LNCAP (cell line): ENCODE measurements at regions not wholly inside any gene's neighbourhood (a gene's known extent, or its start where the extent isn't known, plus 50 kb on each side); places are given as distances from the start of the nearest gene placed in this dataset.

Experiments
- TF ChIP-seq, protein P1 (sequence below): fragments of 450-650 bp; IDR thresholded peaks from 2 replicates; pipeline ENCODE4 v1.5.1; 2017; ENCODE audit warnings: mild to moderate bottlenecking

DNA sequence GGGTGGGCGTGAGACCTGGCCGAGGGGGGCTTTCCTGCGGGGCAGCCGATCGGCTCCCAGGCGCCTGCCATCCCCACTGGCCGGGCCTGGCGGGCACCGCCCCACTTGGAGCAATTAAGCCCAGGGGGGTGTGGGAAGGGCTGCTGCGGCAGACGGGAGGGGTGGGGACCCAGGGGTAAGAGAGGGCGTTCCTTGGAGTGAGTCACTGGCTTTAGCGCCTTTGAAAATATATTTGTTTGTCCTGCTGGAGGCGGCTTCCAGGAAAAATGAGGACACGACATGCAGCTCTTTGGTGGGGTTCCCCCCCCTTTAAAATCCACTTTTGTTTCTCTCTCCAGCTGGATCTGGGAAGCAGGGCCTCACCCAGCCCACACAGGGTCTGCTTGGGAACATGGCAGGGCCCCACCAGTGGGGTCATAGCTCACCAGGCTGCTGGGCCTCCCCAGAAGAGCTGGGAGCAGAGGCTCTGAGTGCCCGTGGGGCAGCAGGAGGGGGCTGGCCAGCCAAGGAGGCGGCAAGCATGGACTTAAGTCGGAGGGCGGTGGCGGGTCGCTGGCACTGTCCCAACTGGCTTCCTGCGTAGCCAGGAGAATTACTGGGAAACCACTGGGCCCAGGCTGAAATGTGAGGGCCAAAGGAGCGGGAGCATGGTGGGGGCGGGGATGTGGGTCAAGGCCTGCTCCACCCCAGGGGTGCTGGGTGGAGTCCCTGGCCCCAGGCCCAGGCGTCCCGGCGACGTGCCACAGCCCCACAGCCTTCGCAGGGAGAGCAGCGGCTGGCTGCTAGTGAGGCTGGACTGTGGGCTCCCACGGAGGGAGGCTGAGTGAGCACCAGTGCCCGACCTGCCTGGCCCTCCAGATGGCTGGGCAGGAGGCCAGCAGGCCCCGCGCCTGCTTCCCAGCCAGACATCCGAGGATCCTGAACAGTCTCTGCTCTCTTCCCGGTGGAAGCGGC lies 128.0 kb downstream of the RFLNA start:
- TF ChIP-seq, protein P1, sequence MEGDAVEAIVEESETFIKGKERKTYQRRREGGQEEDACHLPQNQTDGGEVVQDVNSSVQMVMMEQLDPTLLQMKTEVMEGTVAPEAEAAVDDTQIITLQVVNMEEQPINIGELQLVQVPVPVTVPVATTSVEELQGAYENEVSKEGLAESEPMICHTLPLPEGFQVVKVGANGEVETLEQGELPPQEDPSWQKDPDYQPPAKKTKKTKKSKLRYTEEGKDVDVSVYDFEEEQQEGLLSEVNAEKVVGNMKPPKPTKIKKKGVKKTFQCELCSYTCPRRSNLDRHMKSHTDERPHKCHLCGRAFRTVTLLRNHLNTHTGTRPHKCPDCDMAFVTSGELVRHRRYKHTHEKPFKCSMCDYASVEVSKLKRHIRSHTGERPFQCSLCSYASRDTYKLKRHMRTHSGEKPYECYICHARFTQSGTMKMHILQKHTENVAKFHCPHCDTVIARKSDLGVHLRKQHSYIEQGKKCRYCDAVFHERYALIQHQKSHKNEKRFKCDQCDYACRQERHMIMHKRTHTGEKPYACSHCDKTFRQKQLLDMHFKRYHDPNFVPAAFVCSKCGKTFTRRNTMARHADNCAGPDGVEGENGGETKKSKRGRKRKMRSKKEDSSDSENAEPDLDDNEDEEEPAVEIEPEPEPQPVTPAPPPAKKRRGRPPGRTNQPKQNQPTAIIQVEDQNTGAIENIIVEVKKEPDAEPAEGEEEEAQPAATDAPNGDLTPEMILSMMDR: no peak

DNA sequence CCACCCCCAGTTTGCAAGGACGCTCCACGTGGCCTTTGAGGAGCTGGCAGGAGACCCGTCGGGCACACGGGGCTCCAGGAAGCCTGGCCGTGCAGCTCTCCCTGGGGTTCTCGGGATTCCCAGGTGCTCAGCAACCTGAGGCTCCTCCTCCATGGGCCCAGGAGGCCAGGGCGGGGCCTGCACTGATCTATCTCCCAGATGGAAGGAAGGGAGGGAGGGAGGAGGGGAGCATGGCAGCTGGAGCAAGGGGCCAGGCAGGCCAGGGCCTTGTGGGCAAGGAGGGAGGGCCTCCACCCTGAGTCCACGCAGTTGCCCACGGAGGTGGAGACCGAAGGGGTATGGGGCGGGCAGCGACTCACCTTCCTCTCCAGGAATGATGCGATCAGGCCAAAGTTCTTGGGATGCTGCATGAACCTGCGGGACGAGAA lies 127.3 kb downstream of the RFLNA start:
- TF ChIP-seq, protein P1: no peak

DNA sequence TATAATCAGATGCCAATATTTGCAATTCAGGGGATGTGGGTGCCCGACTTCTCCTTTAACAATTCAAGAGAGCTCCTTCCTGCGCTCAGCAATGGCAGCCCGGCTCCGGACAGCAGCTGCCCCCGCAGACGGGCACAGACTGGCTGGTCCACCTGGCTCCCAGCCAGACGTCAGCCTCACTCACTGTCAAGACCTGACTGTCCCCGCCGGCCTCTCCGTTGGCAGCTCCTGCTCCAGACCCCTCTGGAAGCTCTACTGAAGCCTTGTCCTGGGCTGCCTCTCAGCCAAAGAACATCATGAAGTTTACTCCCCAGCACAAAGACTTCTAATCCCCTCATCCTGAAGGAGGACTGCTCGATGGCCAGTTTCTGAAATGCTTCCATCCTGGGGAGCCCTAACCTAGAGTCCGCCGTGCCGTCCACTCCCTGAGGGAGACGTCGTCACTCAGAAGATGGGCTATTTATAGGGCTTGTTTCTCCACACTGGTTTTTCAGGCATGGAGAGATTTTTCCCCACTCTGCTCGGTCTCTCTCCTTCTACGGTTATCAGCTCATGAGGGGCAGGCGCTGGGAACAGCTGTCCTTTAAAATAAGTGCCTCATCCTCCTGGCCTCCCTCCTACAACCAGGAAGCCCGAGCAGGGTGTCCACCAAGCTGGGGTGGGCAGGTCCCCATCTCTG lies 126.2 kb downstream of the RFLNA start:
- TF ChIP-seq, protein P1: no peak

DNA sequence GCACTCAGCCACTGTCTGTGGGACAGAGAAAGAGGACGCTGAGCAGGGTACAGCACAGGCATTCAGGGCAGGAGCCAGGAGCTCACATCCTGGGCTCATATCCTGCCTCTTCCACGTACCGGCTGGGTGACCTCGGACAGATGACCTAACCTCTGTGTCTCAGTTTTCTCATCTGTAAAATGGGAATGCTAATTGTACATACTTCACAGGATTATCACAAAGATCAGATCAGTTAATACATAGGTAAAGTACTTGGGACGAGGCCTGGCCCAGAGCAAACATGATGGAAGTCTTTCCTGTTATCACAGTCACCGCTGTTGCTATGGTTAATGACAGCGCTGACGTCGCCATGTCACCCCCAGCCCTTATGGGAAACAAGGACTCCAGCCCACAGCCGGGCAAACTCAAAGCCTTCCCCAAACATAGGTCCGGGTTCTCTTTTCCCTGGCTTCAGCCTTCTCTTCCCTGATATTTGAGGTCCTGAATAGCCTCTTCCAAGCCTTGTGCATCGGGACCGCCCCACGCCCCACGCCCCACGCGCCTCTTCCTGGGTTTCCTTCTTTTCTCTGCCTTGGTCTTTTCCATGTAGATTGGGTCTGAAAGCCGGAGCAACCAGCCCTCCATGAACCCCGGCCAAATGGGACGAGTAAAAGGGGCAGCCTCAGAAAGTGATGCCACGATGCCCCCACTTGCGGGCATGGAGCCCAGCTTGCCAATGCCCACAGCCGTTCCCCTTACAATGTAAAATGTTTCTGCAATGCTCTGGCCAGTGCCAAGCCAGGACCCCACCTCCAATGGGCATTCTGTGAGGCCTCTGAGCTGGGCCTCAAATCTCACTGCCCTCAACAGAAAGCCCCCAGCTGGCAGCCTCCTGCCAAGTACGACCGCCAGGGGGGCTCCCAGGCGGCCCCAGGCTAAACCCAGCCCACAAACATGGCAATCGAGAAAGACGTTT lies 125.4 kb downstream of the RFLNA start:
- TF ChIP-seq, protein P1: no peak

DNA sequence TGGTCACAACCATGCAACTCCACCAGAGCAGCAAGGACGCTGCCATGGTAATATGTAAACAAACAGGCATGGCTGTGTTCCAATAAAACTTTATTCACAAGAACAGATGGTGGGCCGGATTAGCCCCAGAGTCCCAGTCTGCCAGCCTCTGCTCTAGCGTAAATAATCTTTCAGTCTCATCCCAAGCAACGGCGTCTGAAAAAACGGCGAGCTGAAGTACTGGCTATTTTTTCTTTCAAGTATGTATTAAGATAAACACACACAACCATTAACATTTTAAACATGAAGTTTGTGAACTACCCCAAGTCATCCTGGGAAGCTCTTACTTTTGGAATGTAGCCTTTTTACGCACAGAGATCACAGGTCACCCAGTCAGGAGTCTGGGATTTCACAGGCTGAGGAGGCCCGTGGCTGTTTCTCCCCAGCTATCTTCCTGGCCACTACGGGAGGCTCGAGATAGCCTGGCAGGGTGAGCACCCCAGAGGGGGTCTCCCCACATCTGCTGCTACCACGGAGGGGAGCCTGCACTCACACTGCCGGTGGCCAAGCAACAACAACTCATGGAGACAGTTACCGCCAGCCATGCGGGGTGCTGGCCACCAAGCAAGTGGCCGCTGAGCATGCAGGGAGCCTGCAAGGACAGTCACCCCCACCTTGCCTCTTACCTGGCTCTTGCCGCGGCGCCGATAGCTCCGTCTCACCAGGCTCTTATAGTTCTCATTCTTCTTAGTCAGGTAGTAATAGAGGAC lies 124.6 kb downstream of the RFLNA start:
- TF ChIP-seq, protein P1: no peak

DNA sequence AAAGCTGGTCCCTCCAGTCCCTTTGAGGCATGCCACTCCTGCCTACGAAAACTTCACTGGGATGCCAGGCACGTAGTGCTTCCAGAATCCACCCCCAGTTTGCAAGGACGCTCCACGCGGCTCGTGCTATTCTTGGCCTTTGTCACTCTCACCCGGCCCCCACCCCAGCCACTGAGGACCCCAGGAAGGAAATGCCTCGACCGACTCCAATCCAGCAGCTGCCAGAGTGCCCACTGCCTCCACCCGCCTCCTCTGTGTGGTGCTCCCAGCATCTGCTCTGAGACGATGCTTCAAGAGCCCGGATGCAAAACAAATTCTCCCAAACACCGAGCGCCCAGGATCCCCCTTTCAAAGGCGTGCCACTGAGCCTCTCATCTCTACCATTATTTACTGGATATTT lies 123.9 kb downstream of the RFLNA start:
- TF ChIP-seq, protein P1: no peak
